SW 1271 (cell line): ENCODE measurements at regions not wholly inside any gene's neighbourhood (a gene's known extent, or its start where the extent isn't known, plus 50 kb on each side); places are given as distances from the start of the nearest gene placed in this dataset.

Experiments used
- DNase-seq, 2 experiments: peaks; one replicate each; lab custom pipeline; 2025; lab: John Stamatoyannopoulos, UW

GRCh38 chr6:113339209-113339608, 517.9 kb upstream of the MARCKS start:
- no peak for DNase-seq

GRCh38 chr6:113340371-113340770, 516.8 kb upstream of the MARCKS start:
- DNase-seq: no peak

GRCh38 chr6:113343940-113344339, 513.2 kb upstream of the MARCKS start:
- DNase-seq: no peak

GRCh38 chr6:113344969-113345368, 512.2 kb upstream of the MARCKS start:
- no peak for DNase-seq

GRCh38 chr6:113347436-113347835, 509.7 kb upstream of the MARCKS start:
- DNase-seq: peak in 1 of 2 experiments; percentile 40

- DNase-seq: no peak
These were observed 506.7 kb upstream of the MARCKS start for GRCh38 chr6:113350461-113350860.

GRCh38 chr6:113351173-113351834, 505.8 kb upstream of the MARCKS start:
- no peak for DNase-seq

- peak; percentile 67 to 91 for DNase-seq
These were observed 504.9 kb upstream of the MARCKS start for GRCh38 chr6:113352029-113352801.

- no peak for DNase-seq
These were observed 504.3 kb upstream of the MARCKS start for GRCh38 chr6:113352831-113353230.

GRCh38 chr6:113353392-113353791, 503.8 kb upstream of the MARCKS start:
- no peak for DNase-seq

- no peak for DNase-seq
These were observed 502.8 kb upstream of the MARCKS start for GRCh38 chr6:113354204-113354895.

GRCh38 chr6:113356139-113356538, 501.0 kb upstream of the MARCKS start:
- no peak for DNase-seq

- DNase-seq: no peak
These were observed 500.1 kb upstream of the MARCKS start for GRCh38 chr6:113357041-113357440.

GRCh38 chr6:113358063-113358583, 499.0 kb upstream of the MARCKS start:
- DNase-seq: no peak

- peak in 1 of 2 experiments; percentile 48 for DNase-seq
These were observed 497.7 kb upstream of the MARCKS start for GRCh38 chr6:113359155-113360140.

- DNase-seq: peak; percentile 22 to 78
These were observed 496.0 kb upstream of the MARCKS start for GRCh38 chr6:113361014-113361645.

GRCh38 chr6:113362301-113363047, 494.7 kb upstream of the MARCKS start:
- no peak for DNase-seq

- no peak for DNase-seq
These were observed 493.9 kb upstream of the MARCKS start for GRCh38 chr6:113363048-113363798.

GRCh38 chr6:113363866-113364265, 493.3 kb upstream of the MARCKS start:
- DNase-seq: no peak
